Activated T-cell treated with anti-CD3 and anti-CD28 coated beads, Interleukin-2, amount 50 U/mL, for 4 hours (primary cell): ENCODE measurements at regions not wholly inside any gene's neighbourhood (a gene's known extent, or its start where the extent isn't known, plus 50 kb on each side); places are given as distances from the start of the nearest gene placed in this dataset.
"Not testable (repeated sequence)": the region's sequence is repeated elsewhere in the genome, so short reads cannot be mapped to it uniquely, and the experiment has no call there.

Experiments used
- ATAC-seq, 2 donors: fragments of 200-7000 bp; cut with Tn5 transposase; one replicate each; pipeline ENCODE4 v1.10.0; 2021
- DNase-seq: peaks from one replicate; pipeline ENCODE4 v3.0.0-alpha.2; 2020
- H3K27me3 Mint-ChIP-seq: one replicate; pipeline ENCODE4 v1.8.0; 2021; ENCODE audit warnings: low read depth, mixed read lengths
- H3K36me3 Mint-ChIP-seq: one replicate; pipeline ENCODE4 v1.8.0; 2022; ENCODE audit warnings: mixed read lengths; ENCODE audit not compliant: insufficient read depth
- H3K4me1 Mint-ChIP-seq: one replicate; pipeline ENCODE4 v1.8.0; 2021; ENCODE audit warnings: low read depth, mixed read lengths
- H3K4me3 Mint-ChIP-seq: one replicate; pipeline ENCODE4 v1.8.0; 2021; ENCODE audit warnings: mild to moderate bottlenecking, moderate library complexity, mixed read lengths
- H3K9me3 Mint-ChIP-seq: one replicate; pipeline ENCODE4 v1.8.0; 2021; ENCODE audit warnings: mixed read lengths

DNA sequence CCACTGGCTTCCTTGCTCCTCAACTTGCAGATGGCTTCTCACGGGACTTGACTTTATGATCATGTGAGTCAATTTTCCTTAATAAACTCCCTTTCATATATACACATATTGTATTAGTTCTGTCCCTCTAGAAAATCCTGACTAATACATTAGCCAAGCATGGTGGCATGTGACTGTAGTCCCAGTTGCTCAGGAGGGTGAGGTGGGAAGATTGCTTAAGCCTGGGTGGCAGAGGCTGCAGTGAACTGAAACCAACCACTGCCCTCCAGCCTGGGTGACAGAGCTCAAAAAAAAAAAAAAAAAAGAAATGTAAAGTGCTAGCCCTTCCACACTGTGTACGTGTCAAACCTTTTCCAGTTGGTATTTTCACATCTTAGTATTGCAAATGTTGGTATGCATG, 857.0 kb downstream of the LTN1 start:
- ATAC-seq (no peak), DNase-seq (no peak)
- Mint-ChIP-seq H3K9me3 (peaks cover 11% of the 10 kb centered on the region), H3K36me3 (no peaks in the 10 kb centered on the region), H3K27me3 (no peaks in the 10 kb centered on the region), H3K4me3 (no peak overlapping the region), H3K4me1 (no peaks in the 10 kb centered on the region)

GRCh38 chr21:28133116-28133515, 859.6 kb downstream of the LTN1 start:
- no peak for ATAC-seq
- Mint-ChIP-seq H3K9me3 (peaks cover 14% of the 10 kb centered on the region), H3K36me3 (no peaks in the 10 kb centered on the region), H3K4me1 (no peaks in the 10 kb centered on the region), H3K4me3 (no peak overlapping the region), H3K27me3 (no peaks in the 10 kb centered on the region)
- DNase-seq = no peak

GRCh38 chr21:28132713-28133112, 860.0 kb downstream of the LTN1 start:
- Mint-ChIP-seq H3K27me3 (no peaks in the 10 kb centered on the region), H3K4me3 (no peak overlapping the region), H3K36me3 (no peaks in the 10 kb centered on the region), H3K4me1 (no peaks in the 10 kb centered on the region), H3K9me3 (peaks cover 14% of the 10 kb centered on the region)
- ATAC-seq = no peak
- DNase-seq = no peak

- Mint-ChIP-seq H3K9me3 (peaks cover 13% of the 10 kb centered on the region), H3K4me1 (no peaks in the 10 kb centered on the region), H3K27me3 (no peaks in the 10 kb centered on the region), H3K4me3 (no peak overlapping the region), H3K36me3 (no peaks in the 10 kb centered on the region)
- ATAC-seq (no peak), DNase-seq (no peak)
Observed at GRCh38 chr21:28127175-28127785, 865.4 kb downstream of the LTN1 start.

- no peaks in the 10 kb centered on the region for H3K36me3 Mint-ChIP-seq
- DNase-seq (no peak), ATAC-seq (no peak)
- H3K27me3 Mint-ChIP-seq = no peaks in the 10 kb centered on the region
- H3K4me1 Mint-ChIP-seq = no peaks in the 10 kb centered on the region
- H3K9me3 Mint-ChIP-seq = peaks cover 7% of the 10 kb centered on the region
- no peak overlapping the region for H3K4me3 Mint-ChIP-seq
Observed at GRCh38 chr21:28126521-28127174, 866.0 kb downstream of the LTN1 start.

DNA sequence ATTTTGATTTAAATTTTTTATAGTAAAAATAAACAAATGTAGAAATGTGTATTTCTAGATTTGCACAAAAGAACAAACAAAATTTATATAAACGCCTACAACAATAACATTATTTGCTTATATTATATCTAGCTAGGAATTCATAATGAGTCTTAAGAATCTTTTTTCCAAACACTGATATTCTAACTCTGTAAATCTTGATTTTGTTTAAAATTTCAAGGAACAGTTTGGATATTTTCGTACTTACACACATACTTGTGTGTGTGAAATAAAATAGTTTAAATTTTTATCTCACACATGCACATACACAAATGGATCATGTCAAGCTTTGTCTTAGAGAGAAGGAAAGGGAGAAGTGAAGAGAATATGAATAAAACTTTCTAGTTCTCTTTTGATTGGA, 868.1 kb downstream of the LTN1 start:
- peaks cover 6% of the 10 kb centered on the region for H3K9me3 Mint-ChIP-seq
- ATAC-seq = no peak

GRCh38 chr21:28118570-28118969, 874.1 kb downstream of the LTN1 start:
- DNase-seq = no peak
- Mint-ChIP-seq H3K4me1 (no peaks in the 10 kb centered on the region), H3K27me3 (no peaks in the 10 kb centered on the region), H3K4me3 (no peak overlapping the region), H3K36me3 (no peaks in the 10 kb centered on the region), H3K9me3 (peaks cover 15% of the 10 kb centered on the region)
- no peak for ATAC-seq

More for the DNA sequence above, 868.1 kb downstream of the LTN1 start:
- Mint-ChIP-seq H3K4me1 (no peaks in the 10 kb centered on the region), H3K4me3 (no peak overlapping the region), H3K36me3 (no peaks in the 10 kb centered on the region), H3K27me3 (no peaks in the 10 kb centered on the region)
- no peak for DNase-seq

GRCh38 chr21:28114986-28115385, 877.7 kb downstream of the LTN1 start:
- H3K36me3 Mint-ChIP-seq, ATAC-seq, H3K4me1 Mint-ChIP-seq, DNase-seq, H3K4me3 Mint-ChIP-seq, H3K27me3 Mint-ChIP-seq: not testable (repeated sequence)
- peaks cover 19% of the 10 kb centered on the region for H3K9me3 Mint-ChIP-seq

GRCh38 chr21:28113718-28114117, 879.0 kb downstream of the LTN1 start:
- H3K9me3 Mint-ChIP-seq = peaks cover 19% of the 10 kb centered on the region
- no peaks in the 10 kb centered on the region for H3K27me3 Mint-ChIP-seq
- no peaks in the 10 kb centered on the region for H3K36me3 Mint-ChIP-seq
- no peak overlapping the region for H3K4me3 Mint-ChIP-seq
- DNase-seq (no peak), ATAC-seq (no peak)
- no peaks in the 10 kb centered on the region for H3K4me1 Mint-ChIP-seq

GRCh38 chr21:28112511-28112910, 880.2 kb downstream of the LTN1 start:
- H3K36me3 Mint-ChIP-seq = no peaks in the 10 kb centered on the region
- DNase-seq (no peak), ATAC-seq (no peak)

GRCh38 chr21:28111151-28111619, 881.5 kb downstream of the LTN1 start:
- DNase-seq (no peak), ATAC-seq (no peak)
- Mint-ChIP-seq H3K27me3 (no peaks in the 10 kb centered on the region), H3K4me3 (no peak overlapping the region), H3K4me1 (no peaks in the 10 kb centered on the region), H3K36me3 (no peaks in the 10 kb centered on the region), H3K9me3 (peaks cover 14% of the 10 kb centered on the region)

More at GRCh38 chr21:28112511-28112910, 880.2 kb downstream of the LTN1 start:
- Mint-ChIP-seq H3K27me3 (no peaks in the 10 kb centered on the region), H3K4me3 (no peak overlapping the region), H3K4me1 (no peaks in the 10 kb centered on the region), H3K9me3 (peaks cover 20% of the 10 kb centered on the region)

DNA sequence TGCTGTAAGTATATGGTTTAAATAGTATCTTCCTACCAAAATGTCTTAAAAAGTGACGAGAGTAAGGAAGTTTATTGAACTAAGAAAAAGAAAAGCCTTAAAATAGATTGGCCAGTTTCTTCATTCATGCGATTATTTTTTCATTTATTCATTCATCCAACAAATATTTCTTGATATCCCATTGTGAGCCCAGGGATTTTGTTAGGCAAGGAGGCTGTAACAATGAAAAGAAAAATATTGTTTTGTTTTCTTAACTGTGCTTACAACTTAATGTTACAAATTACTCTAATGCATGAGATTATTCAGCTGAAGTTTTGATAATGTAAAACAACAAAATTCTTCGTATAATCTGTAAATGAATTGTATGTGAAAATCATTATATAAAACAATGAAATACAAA, 882.0 kb downstream of the LTN1 start:
- H3K9me3 Mint-ChIP-seq = peaks cover 12% of the 10 kb centered on the region
- DNase-seq = no peak
- H3K27me3 Mint-ChIP-seq = no peaks in the 10 kb centered on the region
- no peak for ATAC-seq
- no peaks in the 10 kb centered on the region for H3K36me3 Mint-ChIP-seq
- no peak overlapping the region for H3K4me3 Mint-ChIP-seq
- H3K4me1 Mint-ChIP-seq = no peaks in the 10 kb centered on the region

DNA sequence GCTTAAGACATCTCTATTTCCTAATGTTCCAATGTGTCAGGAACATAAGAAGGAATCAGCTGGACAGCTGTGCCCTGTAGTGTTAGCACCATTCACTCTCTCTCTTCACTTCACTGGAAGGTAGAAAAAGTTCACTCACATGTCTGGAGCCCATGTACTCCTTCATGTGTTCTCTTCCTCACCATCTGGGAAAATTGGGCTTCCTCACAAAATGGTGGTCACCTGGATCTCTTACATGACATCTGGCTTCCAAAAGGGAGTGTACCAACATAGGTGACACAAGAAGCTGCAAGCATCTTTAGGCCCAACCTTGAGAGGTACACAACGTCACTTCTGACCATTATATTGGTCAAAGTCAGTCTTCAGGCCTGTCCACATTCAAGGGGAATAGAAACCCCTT, 882.6 kb downstream of the LTN1 start:
- ATAC-seq (no peak), DNase-seq (no peak)
- H3K4me1 Mint-ChIP-seq = no peaks in the 10 kb centered on the region
- no peak overlapping the region for H3K4me3 Mint-ChIP-seq
- H3K36me3 Mint-ChIP-seq = no peaks in the 10 kb centered on the region
- H3K9me3 Mint-ChIP-seq = peaks cover 11% of the 10 kb centered on the region
- H3K27me3 Mint-ChIP-seq = no peaks in the 10 kb centered on the region

DNA sequence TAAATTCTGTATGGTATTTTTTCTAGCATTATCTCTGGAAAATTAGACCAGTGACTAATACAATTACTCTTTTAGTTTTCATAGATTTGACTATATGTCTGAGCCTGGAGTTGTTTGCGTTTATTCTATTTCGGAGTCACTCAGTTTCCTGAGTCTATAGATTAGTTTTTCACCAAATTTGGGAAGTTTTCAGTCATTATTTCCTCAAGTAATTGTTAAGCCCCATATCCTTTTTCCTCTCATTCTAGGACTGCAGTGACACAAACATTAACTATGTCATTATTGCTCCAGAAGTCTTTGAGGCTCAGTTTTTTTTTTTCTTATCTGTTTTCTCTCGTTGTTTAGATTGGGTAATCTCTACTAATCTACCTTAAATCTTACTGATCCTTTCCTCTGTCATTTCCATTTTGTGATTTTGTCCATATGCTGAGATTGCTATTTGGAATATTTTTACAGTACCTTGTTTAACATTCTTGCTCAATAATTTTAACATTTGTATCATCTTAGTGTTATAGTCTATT, 886.2 kb downstream of the LTN1 start:
- no peak for ATAC-seq
- H3K36me3 Mint-ChIP-seq = no peaks in the 10 kb centered on the region
- H3K4me3 Mint-ChIP-seq = no peak overlapping the region
- H3K4me1 Mint-ChIP-seq = no peaks in the 10 kb centered on the region
- no peaks in the 10 kb centered on the region for H3K27me3 Mint-ChIP-seq
- H3K9me3 Mint-ChIP-seq = peaks cover 6% of the 10 kb centered on the region
- DNase-seq = no peak

DNA sequence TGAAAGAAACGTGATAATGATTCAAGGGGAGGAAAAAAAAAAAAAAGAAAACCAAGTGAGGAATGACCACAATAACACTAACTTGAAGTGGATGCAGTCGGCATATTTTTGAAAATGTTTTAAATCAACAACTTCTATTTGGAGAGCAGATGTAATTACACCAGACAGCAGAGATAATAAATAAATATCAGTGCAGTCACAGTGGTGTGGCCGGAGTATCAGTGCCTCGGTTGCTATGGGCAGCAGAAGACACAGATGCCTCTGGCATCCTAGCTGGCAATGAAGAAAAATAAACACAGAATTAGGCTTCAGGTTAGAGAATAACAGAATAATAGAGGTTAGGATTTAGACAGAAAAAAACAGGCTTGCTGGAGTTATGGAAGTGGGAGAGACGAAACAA, 888.3 kb downstream of the LTN1 start:
- ATAC-seq = no peak
- H3K4me1 Mint-ChIP-seq = no peaks in the 10 kb centered on the region
- no peaks in the 10 kb centered on the region for H3K36me3 Mint-ChIP-seq
- H3K4me3 Mint-ChIP-seq = no peak overlapping the region
- no peak for DNase-seq
- H3K27me3 Mint-ChIP-seq = no peaks in the 10 kb centered on the region
- H3K9me3 Mint-ChIP-seq = peaks cover 4% of the 10 kb centered on the region
